HEK293 (cell line): ENCODE measurements at regions not wholly inside any gene's neighbourhood (a gene's known extent, or its start where the extent isn't known, plus 50 kb on each side); places are given as distances from the start of the nearest gene placed in this dataset.

Experiments used
- CTCF ChIA-PET: fragments of 350-600 bp; formaldehyde crosslinking; extraction: SDS; loops from one replicate; lab custom pipeline; 2021; ENCODE audit warnings: antibody characterized with exemption; lab: Yijun Ruan, JAX
- POLR2A ChIA-PET: fragments of 300-600 bp; formaldehyde crosslinking; extraction: SDS; loops from one replicate; lab custom pipeline; 2020; ENCODE audit warnings: antibody characterized with exemption, inconsistent platforms; lab: Yijun Ruan, JAX
- H3K27ac ChIP-seq: fragments of 200-500 bp; sonication (Bioruptor generic); 2 replicates; pipeline ENCODE4 v1.5.1; 2014; ENCODE audit warnings: low read depth, low read length, control low read depth, inconsistent platforms; ENCODE audit errors: extremely low read depth
- H3K36me3 ChIP-seq, 2 experiments: fragments of 200-500 bp in 1 of 2; sonication (Bioruptor generic) in 1 of 2; 1 replicate in 1 of 2; 2 replicates in 1 of 2; pipeline ENCODE4 v1.5.1; 2014 to 2017; ENCODE audit warnings: inconsistent platforms in 2 of 2, low read length in 2 of 2; ENCODE audit not compliant: control insufficient read depth in 2 of 2, insufficient read depth in 1 of 2
- H3K4me1 ChIP-seq: fragments of 200-500 bp; sonication (Bioruptor generic); 2 replicates; pipeline ENCODE4 v1.5.1; 2014; ENCODE audit warnings: mild to moderate bottlenecking, low read length, inconsistent platforms; ENCODE audit not compliant: control insufficient read depth, insufficient read depth
- H3K4me3 ChIP-seq: 2 replicates; pipeline ENCODE4 v1.5.1; 2011; ENCODE audit warnings: low read depth, mild to moderate bottlenecking, control low read depth, low read length, moderate library complexity
- H3K9me3 ChIP-seq: fragments of 200-500 bp; sonication (Bioruptor generic); 2 replicates; pipeline ENCODE4 v1.5.1; 2014; ENCODE audit warnings: low read depth, low read length, inconsistent platforms; ENCODE audit not compliant: control insufficient read depth, insufficient read depth
- BCL11A ChIP-seq: fragments of 450-650 bp; formaldehyde crosslinking; IDR thresholded peaks from 2 replicates; pipeline ENCODE4 v1.5.1; 2016; ENCODE audit warnings: low read depth, missing biosample characterization, missing genetic modification characterization
- EGR2 ChIP-seq: fragments of 450-650 bp; formaldehyde crosslinking; IDR thresholded peaks from 2 replicates; pipeline ENCODE4 v1.5.1; 2016; ENCODE audit warnings: low read depth, missing biosample characterization, missing genetic modification characterization
- KLF7 ChIP-seq: fragments of 450-650 bp; formaldehyde crosslinking; IDR thresholded peaks from 2 replicates; pipeline ENCODE4 v1.5.1; 2016; ENCODE audit warnings: missing biosample characterization, missing genetic modification characterization, borderline replicate concordance
- PRDM1 ChIP-seq: fragments of 450-650 bp; formaldehyde crosslinking; IDR thresholded peaks from 2 replicates; pipeline ENCODE4; 2016; ENCODE audit warnings: missing biosample characterization, missing genetic modification characterization
- REPIN1 ChIP-seq: fragments of 450-650 bp; formaldehyde crosslinking; IDR thresholded peaks from 2 replicates; pipeline ENCODE4 v1.5.1; 2017; ENCODE audit warnings: missing biosample characterization, missing genetic modification characterization, low read depth
- SP2 ChIP-seq: fragments of 450-650 bp; formaldehyde crosslinking; IDR thresholded peaks from 2 replicates; pipeline ENCODE4 v1.5.1; 2016; ENCODE audit warnings: missing biosample characterization, missing genetic modification characterization
- SP3 ChIP-seq: fragments of 450-650 bp; formaldehyde crosslinking; IDR thresholded peaks from 2 replicates; pipeline ENCODE4 v1.5.1; 2016; ENCODE audit warnings: missing biosample characterization, missing genetic modification characterization
- ZBTB17 ChIP-seq: fragments of 450-650 bp; formaldehyde crosslinking; IDR thresholded peaks from 2 replicates; pipeline ENCODE4 v1.5.1; 2016; ENCODE audit warnings: missing biosample characterization, missing genetic modification characterization
- ZBTB48 ChIP-seq: fragments of 450-650 bp; formaldehyde crosslinking; IDR thresholded peaks from 2 replicates; pipeline ENCODE4 v1.5.1; 2016; ENCODE audit warnings: missing biosample characterization, missing genetic modification characterization
- ZNF10 ChIP-seq: fragments of 450-650 bp; formaldehyde crosslinking; IDR thresholded peaks from 2 replicates; pipeline ENCODE4 v1.5.1; 2017; ENCODE audit warnings: missing biosample characterization, missing genetic modification characterization
- ZNF140 ChIP-seq: fragments of 450-650 bp; formaldehyde crosslinking; IDR thresholded peaks from 2 replicates; pipeline ENCODE4 v1.5.1; 2016; ENCODE audit warnings: missing biosample characterization, missing genetic modification characterization
- ZNF19 ChIP-seq: fragments of 450-650 bp; formaldehyde crosslinking; IDR thresholded peaks from 2 replicates; pipeline ENCODE4; 2016; ENCODE audit warnings: missing biosample characterization, missing genetic modification characterization, low read depth
- ZNF350 ChIP-seq: fragments of 450-650 bp; formaldehyde crosslinking; IDR thresholded peaks from 2 replicates; pipeline ENCODE4 v1.5.0; 2017; ENCODE audit warnings: missing biosample characterization, mild to moderate bottlenecking, missing genetic modification characterization
- ZNF354C ChIP-seq: fragments of 450-650 bp; formaldehyde crosslinking; IDR thresholded peaks from 2 replicates; pipeline ENCODE4 v1.5.1; 2016; ENCODE audit warnings: missing biosample characterization, missing genetic modification characterization, low read depth, borderline replicate concordance
- ZNF37A ChIP-seq: fragments of 450-650 bp; IDR thresholded peaks from 2 replicates; pipeline ENCODE4 v1.5.1; 2018; ENCODE audit warnings: missing biosample characterization, missing genetic modification characterization
- ZNF48 ChIP-seq: fragments of 450-650 bp; formaldehyde crosslinking; IDR thresholded peaks from 2 replicates; pipeline ENCODE4 v1.5.1; 2016; ENCODE audit warnings: missing biosample characterization, missing genetic modification characterization
- ZNF501 ChIP-seq: fragments of 450-650 bp; formaldehyde crosslinking; IDR thresholded peaks from 2 replicates; pipeline ENCODE4 v1.5.1; 2016; ENCODE audit warnings: missing biosample characterization, missing genetic modification characterization
- ZNF530 ChIP-seq: fragments of 450-650 bp; formaldehyde crosslinking; IDR thresholded peaks from 2 replicates; pipeline ENCODE4 v1.5.1; 2016; ENCODE audit warnings: low read depth, missing biosample characterization, missing genetic modification characterization
- ZNF548 ChIP-seq: fragments of 450-650 bp; formaldehyde crosslinking; IDR thresholded peaks from 2 replicates; pipeline ENCODE4 v1.5.1; 2016; ENCODE audit warnings: missing biosample characterization, missing genetic modification characterization
- ZNF558 ChIP-seq: fragments of 450-650 bp; formaldehyde crosslinking; IDR thresholded peaks from 2 replicates; pipeline ENCODE4 v1.5.1; 2016; ENCODE audit warnings: missing biosample characterization, missing genetic modification characterization
- ZNF571 ChIP-seq: fragments of 450-650 bp; formaldehyde crosslinking; IDR thresholded peaks from 2 replicates; pipeline ENCODE4 v1.5.0; 2017; ENCODE audit warnings: missing biosample characterization, missing genetic modification characterization
- ZNF621 ChIP-seq: fragments of 450-650 bp; formaldehyde crosslinking; IDR thresholded peaks from 2 replicates; pipeline ENCODE4 v1.5.1; 2017; ENCODE audit warnings: missing biosample characterization, missing genetic modification characterization
- ZNF654 ChIP-seq: fragments of 450-650 bp; formaldehyde crosslinking; IDR thresholded peaks from 2 replicates; pipeline ENCODE4 v1.5.1; 2016; ENCODE audit warnings: low read depth, missing biosample characterization, missing genetic modification characterization
- ZNF701 ChIP-seq: fragments of 450-650 bp; formaldehyde crosslinking; IDR thresholded peaks from 2 replicates; pipeline ENCODE4 v1.5.1; 2016; ENCODE audit warnings: missing biosample characterization, missing genetic modification characterization
- ZNF768 ChIP-seq: fragments of 450-650 bp; formaldehyde crosslinking; IDR thresholded peaks from 2 replicates; pipeline ENCODE4 v1.5.1; 2018; ENCODE audit warnings: missing biosample characterization, mild to moderate bottlenecking, missing genetic modification characterization
- ZXDB ChIP-seq: fragments of 450-650 bp; formaldehyde crosslinking; IDR thresholded peaks from 2 replicates; pipeline ENCODE4 v1.5.1; 2016; ENCODE audit warnings: missing biosample characterization, missing genetic modification characterization
- TF ChIP-seq, protein P1 (sequence below): fragments of 450-650 bp; formaldehyde crosslinking; IDR thresholded peaks from 2 replicates; pipeline ENCODE4 v1.5.1; 2016; ENCODE audit warnings: missing biosample characterization, missing genetic modification characterization
- TF ChIP-seq, protein P2 (sequence below): fragments of 450-650 bp; formaldehyde crosslinking; optimal IDR thresholded peaks from 2 replicates; pipeline ENCODE3; 2016; ENCODE audit warnings: missing biosample characterization, mild to moderate bottlenecking, missing genetic modification characterization

DNA sequence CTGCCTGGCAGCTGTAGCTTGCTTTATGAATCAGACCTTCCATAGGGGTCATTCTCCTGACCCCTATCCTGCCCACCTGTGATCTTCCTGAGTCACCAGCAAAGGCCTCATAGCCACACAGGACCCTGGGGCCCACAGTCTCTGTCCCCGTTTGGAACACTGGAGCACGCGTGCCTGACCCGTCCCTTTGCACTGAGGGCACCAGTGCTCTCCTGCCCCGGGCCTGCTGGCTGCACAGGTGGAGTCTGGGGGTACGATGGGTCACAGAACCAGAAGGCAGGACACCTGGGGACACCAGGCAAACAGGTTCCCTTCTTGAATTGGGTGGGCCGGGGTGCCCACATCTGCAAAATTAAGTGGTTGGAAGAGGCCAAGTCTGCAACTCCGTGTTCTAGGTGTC is 97.2 kb downstream of the CPZ start (continued):
- TF ChIP-seq, protein P1, sequence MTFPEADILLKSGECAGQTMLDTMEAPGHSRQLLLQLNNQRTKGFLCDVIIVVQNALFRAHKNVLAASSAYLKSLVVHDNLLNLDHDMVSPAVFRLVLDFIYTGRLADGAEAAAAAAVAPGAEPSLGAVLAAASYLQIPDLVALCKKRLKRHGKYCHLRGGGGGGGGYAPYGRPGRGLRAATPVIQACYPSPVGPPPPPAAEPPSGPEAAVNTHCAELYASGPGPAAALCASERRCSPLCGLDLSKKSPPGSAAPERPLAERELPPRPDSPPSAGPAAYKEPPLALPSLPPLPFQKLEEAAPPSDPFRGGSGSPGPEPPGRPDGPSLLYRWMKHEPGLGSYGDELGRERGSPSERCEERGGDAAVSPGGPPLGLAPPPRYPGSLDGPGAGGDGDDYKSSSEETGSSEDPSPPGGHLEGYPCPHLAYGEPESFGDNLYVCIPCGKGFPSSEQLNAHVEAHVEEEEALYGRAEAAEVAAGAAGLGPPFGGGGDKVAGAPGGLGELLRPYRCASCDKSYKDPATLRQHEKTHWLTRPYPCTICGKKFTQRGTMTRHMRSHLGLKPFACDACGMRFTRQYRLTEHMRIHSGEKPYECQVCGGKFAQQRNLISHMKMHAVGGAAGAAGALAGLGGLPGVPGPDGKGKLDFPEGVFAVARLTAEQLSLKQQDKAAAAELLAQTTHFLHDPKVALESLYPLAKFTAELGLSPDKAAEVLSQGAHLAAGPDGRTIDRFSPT (tag by site-specific recombination), result no peak

DNA sequence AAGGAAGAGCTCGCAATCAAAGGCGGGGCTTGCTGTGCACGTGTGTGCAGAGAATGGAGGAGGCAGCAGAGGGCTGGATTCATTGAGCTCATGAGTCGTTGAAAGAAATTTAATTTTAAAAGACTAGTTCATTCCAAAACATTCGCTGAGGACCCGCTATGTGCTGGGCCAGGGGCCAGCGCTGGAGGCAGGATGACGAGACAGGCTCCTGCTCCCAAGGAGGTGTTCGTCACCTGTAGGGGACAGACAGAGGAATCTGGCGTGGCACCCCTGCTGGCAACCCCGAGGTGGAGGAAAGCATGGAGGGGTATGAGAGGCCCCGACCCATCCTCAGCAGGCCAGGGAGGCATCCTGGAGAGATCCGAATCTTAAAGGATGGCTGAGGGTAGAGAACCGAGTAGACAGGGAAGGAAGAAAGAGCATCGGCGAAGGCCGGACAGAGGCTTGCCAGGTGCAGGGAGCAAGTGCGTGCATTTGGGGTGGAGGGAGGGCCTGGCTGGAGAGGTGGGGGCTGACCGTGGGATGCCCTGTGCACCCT is 96.4 kb downstream of the CPZ start:
- H3K36me3 ChIP-seq, result no peaks in the 10 kb centered on the region
- CTCF ChIA-PET, result interaction anchor here (0.5 to 3.1 kb wide), 12 partner anchors 8 to 232 kb away, joined by 3 to 17 read pairs (median 4); no protein-coding TSS in a partner anchor
- no peak for TF ChIP-seq ZXDB (tag by site-specific recombination)
- no peak for TF ChIP-seq ZNF140
- no peak for TF ChIP-seq ZNF548 (tag by site-specific recombination)
- TF ChIP-seq BCL11A, result no peak
- no peak for TF ChIP-seq ZNF571 (tag by site-specific recombination)
- no peak for TF ChIP-seq ZBTB48
- no peak for TF ChIP-seq ZNF37A (tag by site-specific recombination)
- TF ChIP-seq ZNF48, result no peak
- no peak for TF ChIP-seq REPIN1
- TF ChIP-seq ZNF701 (tag by site-specific recombination), result no peak
- no peak overlapping the region for H3K27ac ChIP-seq
- POLR2A ChIA-PET, result interaction anchor here (1.1 kb wide), 1 partner anchor 228 kb away, joined by 3 read pairs; no protein-coding TSS in a partner anchor
- H3K4me3 ChIP-seq, result no peak overlapping the region
- no peaks in the 10 kb centered on the region for H3K4me1 ChIP-seq
- no peaks in the 10 kb centered on the region for H3K9me3 ChIP-seq

DNA sequence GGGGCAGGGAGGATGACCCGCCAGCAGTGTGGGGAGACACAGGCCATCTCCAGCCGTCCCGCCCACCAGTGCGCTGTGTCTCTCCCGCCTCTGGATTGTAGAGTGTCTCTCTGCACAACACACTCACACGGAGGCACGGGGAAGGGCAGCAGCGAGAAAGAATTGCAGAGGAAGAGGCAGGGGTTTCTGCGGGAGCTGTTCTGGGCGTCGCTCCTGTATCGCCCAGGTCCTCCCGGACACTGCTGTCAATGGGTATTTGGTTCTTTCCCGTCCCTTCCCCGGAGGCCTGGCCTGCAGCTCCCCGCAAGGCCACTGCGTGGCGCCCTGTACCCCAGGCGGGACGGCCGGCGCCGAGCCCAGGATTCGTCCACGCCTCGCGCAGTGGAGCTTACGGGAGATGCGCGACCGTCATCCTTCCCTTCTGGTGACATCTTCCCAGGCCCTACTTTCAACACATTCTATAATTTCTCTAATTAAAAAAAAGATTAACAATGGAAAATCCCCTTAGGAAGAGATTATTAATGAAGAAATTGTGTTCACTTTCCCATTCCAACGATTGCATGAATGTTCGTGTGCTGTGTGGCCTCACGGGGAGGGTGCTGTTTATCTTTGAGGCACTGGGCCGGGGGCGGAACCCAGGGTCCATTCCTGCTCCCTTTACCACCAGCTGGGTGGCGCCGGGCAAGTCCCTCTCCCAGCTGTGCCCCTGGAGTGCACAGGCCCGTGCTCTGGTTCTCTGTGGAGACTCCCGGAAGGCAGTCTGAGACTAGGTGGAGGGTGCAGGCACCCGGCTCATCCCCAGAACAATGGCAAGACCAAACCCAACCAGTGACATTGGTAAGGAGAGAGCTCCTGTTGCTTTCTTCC is 95.7 kb downstream of the CPZ start:
- Histone ChIP-seq H3K36me3 (no peaks in the 10 kb centered on the region), H3K4me1 (no peaks in the 10 kb centered on the region), H3K9me3 (no peaks in the 10 kb centered on the region), H3K27ac (no peak overlapping the region), H3K4me3 (no peak overlapping the region)
- POLR2A ChIA-PET, result interaction anchor here (1.1 kb wide), 1 partner anchor 229 kb away, joined by 3 read pairs; no protein-coding TSS in a partner anchor
- CTCF ChIA-PET, result interaction anchor here (0.5 to 3.1 kb wide), 15 partner anchors 8 to 241 kb away, joined by 3 to 17 read pairs (median 4); no protein-coding TSS in a partner anchor
- TF ChIP-seq KLF7 (tag by site-specific recombination) (no peak), ZNF354C (no peak), ZNF768 (tag by site-specific recombination) (no peak), EGR2 (peak; percentile 35; the same call in 1 of the 2 replicates), ZNF530 (tag by site-specific recombination) (no peak), ZNF501 (no peak), PRDM1 (tag by site-specific recombination) (no peak), ZNF548 (tag by site-specific recombination) (no peak), ZNF10 (tag by site-specific recombination) (no peak), ZNF621 (tag by site-specific recombination) (no peak), SP3 (tag by site-specific recombination) (no peak), ZBTB17 (tag by site-specific recombination) (0 out of 2 replicates have a peak, but pooled peaks have one; percentile 18), ZNF19 (no peak), SP2 (no peak), ZNF350 (tag by site-specific recombination) (no peak), ZNF558 (no peak), ZNF654 (tag by site-specific recombination) (peak; percentile 27; the same call in 1 of the 2 replicates), ZNF701 (tag by site-specific recombination) (no peak), ZBTB48 (no peak)
- TF ChIP-seq, protein P2, sequence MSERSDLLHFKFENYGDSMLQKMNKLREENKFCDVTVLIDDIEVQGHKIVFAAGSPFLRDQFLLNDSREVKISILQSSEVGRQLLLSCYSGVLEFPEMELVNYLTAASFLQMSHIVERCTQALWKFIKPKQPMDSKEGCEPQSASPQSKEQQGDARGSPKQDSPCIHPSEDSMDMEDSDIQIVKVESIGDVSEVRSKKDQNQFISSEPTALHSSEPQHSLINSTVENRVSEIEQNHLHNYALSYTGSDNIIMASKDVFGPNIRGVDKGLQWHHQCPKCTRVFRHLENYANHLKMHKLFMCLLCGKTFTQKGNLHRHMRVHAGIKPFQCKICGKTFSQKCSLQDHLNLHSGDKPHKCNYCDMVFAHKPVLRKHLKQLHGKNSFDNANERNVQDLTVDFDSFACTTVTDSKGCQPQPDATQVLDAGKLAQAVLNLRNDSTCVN (tag by site-specific recombination), result peak; percentile 28
- TF ChIP-seq, protein P1 (tag by site-specific recombination), result no peak
